ENCODE measurements at regions not wholly inside any gene's neighbourhood (a gene's known extent, or its start where the extent isn't known, plus 50 kb on each side); places are given as distances from the start of the nearest gene placed in this dataset.
"Not testable (repeated sequence)": the region's sequence is repeated elsewhere in the genome, so short reads cannot be mapped to it uniquely, and the experiment has no call there.

DNA sequence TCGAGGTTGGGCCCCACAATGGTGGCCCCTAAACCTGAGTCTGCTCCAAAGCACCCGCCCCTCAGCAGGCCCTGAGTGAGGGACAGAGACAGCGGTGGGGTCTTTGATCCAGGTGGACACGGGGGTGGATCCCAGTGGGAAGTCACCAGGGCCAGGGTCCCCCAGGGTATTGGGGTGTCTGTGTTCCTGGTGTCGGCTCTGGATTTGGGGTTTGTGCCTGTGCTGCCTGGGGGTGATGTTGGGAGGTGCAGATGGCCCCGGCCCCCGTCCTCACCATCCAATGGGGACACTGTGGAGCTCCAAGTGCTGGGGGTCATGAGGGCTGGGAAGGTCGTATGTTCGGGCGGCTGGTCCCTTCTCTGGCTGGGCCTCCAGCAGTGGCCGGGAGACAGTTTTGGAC lies 354.2 kb downstream of the TMEM121 start:
- Histone ChIP-seq H4K91ac (ENCODE audit: low read depth, low read length) (no peak overlapping the region), H2BK12ac (ENCODE audit: low read length) (no peak overlapping the region), H3K18ac (ENCODE audit: low read length) (no peak overlapping the region), H3K9me3 (ENCODE audit: insufficient read depth, low read depth, low read length) (peaks cover 71% of the 10 kb centered on the region), H3K27ac (ENCODE audit: low read depth, low read length) (no peak overlapping the region), H3K14ac (ENCODE audit: low read length) (no peak overlapping the region), H3K4me3 (ENCODE audit: low read depth, low read length) (peak overlapping the region; percentile 8), H3K27me3 (ENCODE audit: insufficient read depth, low read length) (no peaks in the 10 kb centered on the region), H3K79me2 (ENCODE audit: control insufficient read depth, insufficient read depth, low read length, poor library complexity) (no peaks in the 10 kb centered on the region), H2BK120ac (ENCODE audit: insufficient read depth, low read length, poor library complexity) (no peak overlapping the region), H3K79me1 (ENCODE audit: low read length) (no peaks in the 10 kb centered on the region), H3K36me3 (ENCODE audit: control insufficient read depth in 1 of 2, insufficient read depth in 2 of 2, low read length in 2 of 2) (no peaks in the 10 kb centered on the region), H3K4me1 (ENCODE audit: control insufficient read depth in 1 of 2, insufficient read depth in 2 of 2, low read length in 2 of 2) (no peaks in the 10 kb centered on the region), H2BK5ac (ENCODE audit: low read depth, low read length, poor library complexity) (no peak overlapping the region), H4K8ac (ENCODE audit: low read depth, low read length) (no peak overlapping the region), H3K9ac (ENCODE audit: low read length) (no peak overlapping the region), H4K12ac (ENCODE audit: low read depth, low read length) (no peak overlapping the region), H2AFZ (ENCODE audit: insufficient read depth, low read length, poor library complexity) (no peak overlapping the region), H3K23ac (ENCODE audit: low read length) (no peak overlapping the region), H3K4me2 (ENCODE audit: low read length) (no peak overlapping the region), H3K4ac (ENCODE audit: low read depth, low read length) (no peak overlapping the region), H2AK5ac (ENCODE audit: low read length) (no peak overlapping the region)
- DNase-seq: no peak
- no CpG with 5 or more reads among the region's 11 CpGs for WGBS (ENCODE audit: extremely low coverage, insufficient coverage, insufficient read length)

DNA sequence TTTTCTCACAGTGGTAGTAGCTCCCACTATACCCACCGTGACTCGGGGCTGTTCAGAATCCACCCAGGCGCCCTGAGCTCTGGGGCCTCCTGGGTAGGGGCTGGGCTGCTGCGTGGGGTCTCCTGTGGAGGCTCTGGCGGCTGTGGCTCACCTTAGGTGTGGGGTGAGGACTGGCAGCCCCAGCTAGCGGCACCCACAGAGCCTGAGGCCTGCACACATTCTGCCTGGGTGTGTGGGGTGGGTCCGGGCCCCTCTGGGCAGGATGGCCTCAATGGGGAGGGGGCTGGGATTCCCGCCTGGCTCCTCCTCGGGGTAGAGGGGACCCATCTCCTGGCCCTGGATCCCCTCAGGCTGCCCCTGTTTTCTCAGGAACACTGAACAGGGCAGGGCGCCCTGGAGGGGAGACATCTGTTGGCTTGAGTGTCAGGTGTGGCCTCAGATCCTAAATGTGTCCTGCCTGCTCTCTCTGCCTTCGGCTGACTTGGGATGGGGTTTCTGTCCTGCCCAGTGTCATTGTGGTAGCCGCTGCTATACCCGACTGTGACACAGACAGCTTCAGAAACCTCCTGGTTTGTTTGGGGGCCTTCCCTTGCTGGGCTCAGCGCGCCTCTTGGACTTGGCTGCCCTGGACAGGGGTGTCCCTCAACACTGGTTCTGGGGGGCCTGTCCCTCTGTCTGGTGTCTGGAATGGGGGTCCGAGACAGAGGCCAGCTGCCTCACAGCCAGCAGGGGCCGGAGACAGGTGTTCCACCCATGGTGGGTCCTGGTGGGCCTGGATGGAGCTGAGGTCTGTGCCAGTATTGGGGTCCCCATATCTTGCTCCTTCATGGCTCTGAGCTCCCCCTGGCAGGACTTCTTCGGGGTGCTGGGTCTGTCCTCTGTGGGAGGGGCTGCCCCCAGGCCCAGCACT lies 354.9 kb downstream of the TMEM121 start:
- H4K8ac ChIP-seq (ENCODE audit: low read depth, low read length): no peak overlapping the region
- H3K27ac ChIP-seq (ENCODE audit: low read depth, low read length): no peak overlapping the region
- no peak overlapping the region for H3K9ac ChIP-seq (ENCODE audit: low read length)
- H3K4ac ChIP-seq (ENCODE audit: low read depth, low read length): no peak overlapping the region
- no peak overlapping the region for H2AFZ ChIP-seq (ENCODE audit: insufficient read depth, low read length, poor library complexity)
- H3K27me3 ChIP-seq (ENCODE audit: insufficient read depth, low read length): no peaks in the 10 kb centered on the region
- no peak overlapping the region for H4K12ac ChIP-seq (ENCODE audit: low read depth, low read length)
- H3K23ac ChIP-seq (ENCODE audit: low read length): no peak overlapping the region
- H2BK120ac ChIP-seq (ENCODE audit: insufficient read depth, low read length, poor library complexity): no peak overlapping the region
- H4K91ac ChIP-seq (ENCODE audit: low read depth, low read length): no peak overlapping the region
- H2AK5ac ChIP-seq (ENCODE audit: low read length): no peak overlapping the region
- DNase-seq: no peak
- H3K4me2 ChIP-seq (ENCODE audit: low read length): no peak overlapping the region
- no peak overlapping the region for H3K18ac ChIP-seq (ENCODE audit: low read length)
- peaks cover 73% of the 10 kb centered on the region for H3K9me3 ChIP-seq (ENCODE audit: insufficient read depth, low read depth, low read length)
- H3K79me1 ChIP-seq (ENCODE audit: low read length): no peaks in the 10 kb centered on the region
- no peak overlapping the region for H3K14ac ChIP-seq (ENCODE audit: low read length)
- no peaks in the 10 kb centered on the region for H3K4me1 ChIP-seq (ENCODE audit: control insufficient read depth in 1 of 2, insufficient read depth in 2 of 2, low read length in 2 of 2)
- H2BK12ac ChIP-seq (ENCODE audit: low read length): no peak overlapping the region
- no CpG with 5 or more reads among the region's 18 CpGs for WGBS (ENCODE audit: extremely low coverage, insufficient coverage, insufficient read length)
- no peak overlapping the region for H2BK5ac ChIP-seq (ENCODE audit: low read depth, low read length, poor library complexity)
- H3K4me3 ChIP-seq (ENCODE audit: low read depth, low read length): no peak overlapping the region
- H3K79me2 ChIP-seq (ENCODE audit: control insufficient read depth, insufficient read depth, low read length, poor library complexity): no peaks in the 10 kb centered on the region
- no peaks in the 10 kb centered on the region for H3K36me3 ChIP-seq (ENCODE audit: control insufficient read depth in 1 of 2, insufficient read depth in 2 of 2, low read length in 2 of 2)

- not testable (repeated sequence) for H3K4me3 ChIP-seq (ENCODE audit: low read depth, low read length); H3K79me1 ChIP-seq (ENCODE audit: low read length); H3K27me3 ChIP-seq (ENCODE audit: insufficient read depth, low read length); H4K12ac ChIP-seq (ENCODE audit: low read depth, low read length); H2AK5ac ChIP-seq (ENCODE audit: low read length); H3K9ac ChIP-seq (ENCODE audit: low read length); H3K79me2 ChIP-seq (ENCODE audit: control insufficient read depth, insufficient read depth, low read length, poor library complexity); H3K4ac ChIP-seq (ENCODE audit: low read depth, low read length); H3K27ac ChIP-seq (ENCODE audit: low read depth, low read length); H3K36me3 ChIP-seq (ENCODE audit: control insufficient read depth in 1 of 2, insufficient read depth in 2 of 2, low read length in 2 of 2); H3K14ac ChIP-seq (ENCODE audit: low read length); DNase-seq; H3K23ac ChIP-seq (ENCODE audit: low read length); H2AFZ ChIP-seq (ENCODE audit: insufficient read depth, low read length, poor library complexity); H3K4me1 ChIP-seq (ENCODE audit: control insufficient read depth in 1 of 2, insufficient read depth in 2 of 2, low read length in 2 of 2); H2BK120ac ChIP-seq (ENCODE audit: insufficient read depth, low read length, poor library complexity); H4K8ac ChIP-seq (ENCODE audit: low read depth, low read length); H4K91ac ChIP-seq (ENCODE audit: low read depth, low read length); H2BK12ac ChIP-seq (ENCODE audit: low read length); H3K18ac ChIP-seq (ENCODE audit: low read length); H2BK5ac ChIP-seq (ENCODE audit: low read depth, low read length, poor library complexity); H3K4me2 ChIP-seq (ENCODE audit: low read length)
- H3K9me3 ChIP-seq (ENCODE audit: insufficient read depth, low read depth, low read length): peaks cover 74% of the 10 kb centered on the region
- no CpG with 5 or more reads among the region's 10 CpGs for WGBS (ENCODE audit: extremely low coverage, insufficient coverage, insufficient read length)
Observed at GRCh38 chr14:105882011-105882410, 355.6 kb downstream of the TMEM121 start.

DNA sequence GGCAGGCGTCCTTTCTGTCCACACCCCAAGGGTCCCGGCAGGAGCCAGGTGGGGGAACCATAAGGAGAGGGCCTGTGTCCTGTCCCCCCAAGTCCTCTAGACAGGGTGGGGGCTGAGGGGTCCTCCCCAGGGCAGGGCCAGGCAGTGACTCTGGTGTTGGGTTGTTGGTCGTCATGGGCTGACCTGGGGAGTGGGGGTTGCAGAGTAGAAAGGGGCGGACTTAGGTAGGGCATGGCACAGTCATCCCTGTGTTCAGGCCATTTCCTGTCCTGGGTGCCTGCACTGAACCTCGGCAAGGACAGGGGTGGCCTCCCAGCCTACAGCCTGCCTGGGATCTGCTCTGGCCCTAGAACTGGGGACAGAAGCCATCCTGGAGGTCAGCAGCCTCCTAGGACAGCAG lies 356.2 kb downstream of the TMEM121 start:
- H3K9ac ChIP-seq (ENCODE audit: low read length): no peak overlapping the region
- DNase-seq: no peak
- no peak overlapping the region for H2BK5ac ChIP-seq (ENCODE audit: low read depth, low read length, poor library complexity)
- H3K79me1 ChIP-seq (ENCODE audit: low read length): no peaks in the 10 kb centered on the region
- WGBS (ENCODE audit: extremely low coverage, insufficient coverage, insufficient read length): no CpG with 5 or more reads among the region's 5 CpGs
- no peak overlapping the region for H2AFZ ChIP-seq (ENCODE audit: insufficient read depth, low read length, poor library complexity)
- H2BK12ac ChIP-seq (ENCODE audit: low read length): no peak overlapping the region
- H3K4me2 ChIP-seq (ENCODE audit: low read length): no peak overlapping the region
- H3K36me3 ChIP-seq (ENCODE audit: control insufficient read depth in 1 of 2, insufficient read depth in 2 of 2, low read length in 2 of 2): no peaks in the 10 kb centered on the region
- no peaks in the 10 kb centered on the region for H3K27me3 ChIP-seq (ENCODE audit: insufficient read depth, low read length)
- H3K14ac ChIP-seq (ENCODE audit: low read length): no peak overlapping the region
- H3K9me3 ChIP-seq (ENCODE audit: insufficient read depth, low read depth, low read length): peaks cover 73% of the 10 kb centered on the region
- H4K8ac ChIP-seq (ENCODE audit: low read depth, low read length): no peak overlapping the region
- no peaks in the 10 kb centered on the region for H3K4me1 ChIP-seq (ENCODE audit: control insufficient read depth in 1 of 2, insufficient read depth in 2 of 2, low read length in 2 of 2)
- no peak overlapping the region for H2AK5ac ChIP-seq (ENCODE audit: low read length)
- H3K4ac ChIP-seq (ENCODE audit: low read depth, low read length): no peak overlapping the region
- H4K12ac ChIP-seq (ENCODE audit: low read depth, low read length): no peak overlapping the region
- no peaks in the 10 kb centered on the region for H3K79me2 ChIP-seq (ENCODE audit: control insufficient read depth, insufficient read depth, low read length, poor library complexity)
- H2BK120ac ChIP-seq (ENCODE audit: insufficient read depth, low read length, poor library complexity): no peak overlapping the region
- no peak overlapping the region for H3K23ac ChIP-seq (ENCODE audit: low read length)
- no peak overlapping the region for H3K27ac ChIP-seq (ENCODE audit: low read depth, low read length)
- no peak overlapping the region for H3K18ac ChIP-seq (ENCODE audit: low read length)
- no peak overlapping the region for H3K4me3 ChIP-seq (ENCODE audit: low read depth, low read length)
- H4K91ac ChIP-seq (ENCODE audit: low read depth, low read length): no peak overlapping the region
